Activated CD4-positive, alpha-beta T cell treated with anti-CD3 and anti-CD28 coated beads for 48 hours (primary cell): ENCODE measurements at regions not wholly inside any gene's neighbourhood (a gene's known extent, or its start where the extent isn't known, plus 50 kb on each side); places are given as distances from the start of the nearest gene placed in this dataset.

Source experiments
- DNase-seq: peaks from one replicate; pipeline ENCODE4 v3.0.0-alpha.2; 2020

GRCh38 chr15:58330741-58331559 is 100.8 kb upstream of the LIPC start:
- DNase-seq, result no peak

GRCh38 chr15:58331560-58331912 is 100.3 kb upstream of the LIPC start:
- no peak for DNase-seq

GRCh38 chr15:58331913-58332675 is 99.7 kb upstream of the LIPC start:
- peak; percentile 96 for DNase-seq

GRCh38 chr15:58332676-58333400 is 99.0 kb upstream of the LIPC start:
- no peak for DNase-seq

- DNase-seq, result no peak
These were observed 97.0 kb upstream of the LIPC start for GRCh38 chr15:58334803-58335202.

GRCh38 chr15:58336161-58336560 is 95.6 kb upstream of the LIPC start:
- no peak for DNase-seq

GRCh38 chr15:58340176-58340575 is 91.6 kb upstream of the LIPC start:
- DNase-seq, result no peak

GRCh38 chr15:58342508-58342907 is 89.3 kb upstream of the LIPC start:
- no peak for DNase-seq

GRCh38 chr15:58344213-58345070 is 87.3 kb upstream of the LIPC start:
- no peak for DNase-seq

GRCh38 chr15:58346361-58346760 is 85.4 kb upstream of the LIPC start:
- DNase-seq, result no peak

GRCh38 chr15:58348095-58348812 is 83.5 kb upstream of the LIPC start:
- DNase-seq, result no peak

GRCh38 chr15:58352026-58352929 is 79.5 kb upstream of the LIPC start:
- DNase-seq, result no peak

GRCh38 chr15:58355382-58355971 is 76.3 kb upstream of the LIPC start:
- DNase-seq, result no peak

GRCh38 chr15:58355973-58356372 is 75.8 kb upstream of the LIPC start:
- no peak for DNase-seq

GRCh38 chr15:58357529-58358476 is 74.0 kb upstream of the LIPC start:
- peak; percentile 61 for DNase-seq

GRCh38 chr15:58360421-58361090 is 71.2 kb upstream of the LIPC start:
- no peak for DNase-seq

GRCh38 chr15:58361273-58361759 is 70.5 kb upstream of the LIPC start:
- no peak for DNase-seq

- DNase-seq, result no peak
These were observed 69.4 kb upstream of the LIPC start for GRCh38 chr15:58362262-58362922.
